Suprapubic skin (tissue), 4 donors: ENCODE measurements at regions not wholly inside any gene's neighbourhood (a gene's known extent, or its start where the extent isn't known, plus 50 kb on each side); places are given as distances from the start of the nearest gene placed in this dataset.

ENCODE experiments used
- DNase-seq, 2 donors: peaks; one replicate each; pipeline ENCODE4 v3.0.0-alpha.2; 2019; ENCODE audit warnings: low spot score in 2 of 2
- H3K27ac ChIP-seq: fragments of 200-600 bp; sonication (generic); one replicate; pipeline ENCODE4 v1.5.1; 2019
- H3K27me3 ChIP-seq: fragments of 200-600 bp; sonication (generic); one replicate; pipeline ENCODE4 v1.5.1; 2019
- H3K36me3 ChIP-seq: fragments of 200-600 bp; sonication (generic); one replicate; pipeline ENCODE4 v1.5.1; 2019
- H3K4me1 ChIP-seq: fragments of 200-600 bp; sonication (generic); one replicate; pipeline ENCODE4 v1.5.1; 2019
- H3K4me3 ChIP-seq: fragments of 200-600 bp; sonication (generic); one replicate; pipeline ENCODE4 v1.5.1; 2019; ENCODE audit warnings: mild to moderate bottlenecking
- H3K9me3 ChIP-seq: fragments of 200-600 bp; sonication (generic); one replicate; pipeline ENCODE4 v1.5.1; 2019
- CTCF ChIP-seq, 2 donors: fragments of 200-600 bp in 1 of 2; fragments of 450-650 bp in 1 of 2; sonication (generic) in 1 of 2; IDR thresholded peaks; one replicate each; pipeline ENCODE4 v1.5.1; 2016 to 2019; ENCODE audit warnings: antibody characterized with exemption in 2 of 2, mild to moderate bottlenecking in 1 of 2, moderate library complexity in 1 of 2
- EP300 ChIP-seq: sonication (generic); formaldehyde crosslinking; IDR thresholded peaks from one replicate; pipeline ENCODE4 v1.6.1; 2017; ENCODE audit warnings: antibody characterized with exemption
- POLR2A ChIP-seq, 2 donors: fragments of 450-650 bp; IDR thresholded peaks; one replicate each; pipeline ENCODE4 v1.6.1; 2017; ENCODE audit warnings: antibody characterized with exemption in 2 of 2, mild to moderate bottlenecking in 2 of 2, moderate library complexity in 2 of 2
- POLR2AphosphoS5 ChIP-seq, 3 donors: sonication (generic); formaldehyde crosslinking; IDR thresholded peaks; one replicate each; pipeline ENCODE4 v1.6.1; 2017; ENCODE audit warnings: antibody characterized with exemption in 3 of 3
- WGBS: methylation state at CpG from one replicate; pipeline ENCODE4 v1.1.5; 2018; 5-methylcytosine and 5-hydroxymethylcytosine counted together

GRCh38 chr2:7207631-7208030 is 290.4 kb downstream of the RNF144A start:
- DNase-seq = no peak
- no peak overlapping the region for H3K4me3 ChIP-seq
- H3K4me1 ChIP-seq = no peaks in the 10 kb centered on the region
- no peak for TF ChIP-seq POLR2A (IDR thresholded peaks at IDR 0.05)
- no peak for TF ChIP-seq EP300
- TF ChIP-seq CTCF (IDR thresholded peaks at IDR 0.05) = no peak
- TF ChIP-seq POLR2AphosphoS5 (IDR thresholded peaks at IDR 0.05) = no peak
- no peaks in the 10 kb centered on the region for H3K27me3 ChIP-seq
- no peaks in the 10 kb centered on the region for H3K9me3 ChIP-seq
- H3K27ac ChIP-seq = no peak overlapping the region
- no peaks in the 10 kb centered on the region for H3K36me3 ChIP-seq
- 85% methylated on average over 7 of the region's 7 CpGs for WGBS

- no peaks in the 10 kb centered on the region for H3K9me3 ChIP-seq
- 71% methylated on average over 5 of the region's 5 CpGs for WGBS
- no peak for DNase-seq
These were observed 292.7 kb downstream of the RNF144A start for GRCh38 chr2:7209757-7210555.

GRCh38 chr2:7210712-7211111 is 293.5 kb downstream of the RNF144A start:
- Histone ChIP-seq H3K36me3 (no peaks in the 10 kb centered on the region), H3K9me3 (no peaks in the 10 kb centered on the region), H3K27ac (no peak overlapping the region), H3K4me1 (no peaks in the 10 kb centered on the region), H3K27me3 (no peaks in the 10 kb centered on the region), H3K4me3 (no peak overlapping the region)
- no peak for TF ChIP-seq POLR2AphosphoS5 (IDR thresholded peaks at IDR 0.05)
- TF ChIP-seq EP300 = no peak
- no peak for TF ChIP-seq CTCF (IDR thresholded peaks at IDR 0.05)
- no peak for TF ChIP-seq POLR2A (IDR thresholded peaks at IDR 0.05)
- DNase-seq = no peak
- 87% methylated on average over 4 of the region's 4 CpGs for WGBS

More at GRCh38 chr2:7209757-7210555, 292.7 kb downstream of the RNF144A start:
- Histone ChIP-seq H3K36me3 (no peaks in the 10 kb centered on the region), H3K4me3 (no peak overlapping the region), H3K27me3 (no peaks in the 10 kb centered on the region), H3K27ac (no peak overlapping the region), H3K4me1 (no peaks in the 10 kb centered on the region)
- no peak for TF ChIP-seq POLR2AphosphoS5 (IDR thresholded peaks at IDR 0.05)
- no peak for TF ChIP-seq POLR2A (IDR thresholded peaks at IDR 0.05)
- no peak for TF ChIP-seq EP300
- TF ChIP-seq CTCF (IDR thresholded peaks at IDR 0.05) = no peak

GRCh38 chr2:7225848-7226247 is 308.6 kb downstream of the RNF144A start:
- WGBS = 38% methylated on average over 1 of the region's 1 CpG

More at GRCh38 chr2:7225848-7226247, 308.6 kb downstream of the RNF144A start:
- DNase-seq = no peak
- no peaks in the 10 kb centered on the region for H3K36me3 ChIP-seq
- H3K4me1 ChIP-seq = no peaks in the 10 kb centered on the region
- peaks cover 5% of the 10 kb centered on the region for H3K9me3 ChIP-seq
- no peak overlapping the region for H3K27ac ChIP-seq
- no peak overlapping the region for H3K4me3 ChIP-seq
- H3K27me3 ChIP-seq = no peaks in the 10 kb centered on the region
- TF ChIP-seq EP300 (no peak), CTCF (IDR thresholded peaks at IDR 0.05) (no peak), POLR2AphosphoS5 (IDR thresholded peaks at IDR 0.05) (no peak), POLR2A (IDR thresholded peaks at IDR 0.05) (no peak)
